Gastroesophageal sphincter (tissue), 4 donors: ENCODE measurements at regions not wholly inside any gene's neighbourhood (a gene's known extent, or its start where the extent isn't known, plus 50 kb on each side); places are given as distances from the start of the nearest gene placed in this dataset.

Experiments
- ATAC-seq: fragments of 150-250 bp; one replicate; pipeline ENCODE4 v1.9.1; 2016; ENCODE audit warnings: mild to moderate bottlenecking, moderate library complexity
- H3K27ac ChIP-seq, 4 donors: fragments of 200-600 bp; sonication (generic) in 3 of 4; 1 replicate in 3 of 4; 2 replicates in 1 of 4; pipeline ENCODE4 v1.5.1; 2016 to 2019
- H3K27me3 ChIP-seq: fragments of 200-600 bp; sonication (generic); one replicate; pipeline ENCODE4 v1.5.1; 2019
- H3K36me3 ChIP-seq, 2 donors: fragments of 200-600 bp; sonication (generic); one replicate each; pipeline ENCODE4 v1.5.1; 2019; ENCODE audit warnings: control low read depth in 1 of 2
- H3K4me1 ChIP-seq, 3 donors: fragments of 200-600 bp; sonication (generic); 1 replicate in 2 of 3; 2 replicates in 1 of 3; pipeline ENCODE4 v1.5.1; 2016 to 2019; ENCODE audit warnings: control low read depth in 2 of 3
- H3K4me3 ChIP-seq, 2 donors: fragments of 200-600 bp; sonication (generic); one replicate each; pipeline ENCODE4 v1.5.1; 2019; ENCODE audit warnings: mild to moderate bottlenecking in 1 of 2, moderate library complexity in 1 of 2
- H3K9me3 ChIP-seq, 3 donors: fragments of 200-600 bp; sonication (generic); one replicate each; pipeline ENCODE4 v1.5.1; 2017 to 2019; ENCODE audit warnings: control low read depth in 2 of 3
- EP300 ChIP-seq: sonication (generic); formaldehyde crosslinking; IDR thresholded peaks from one replicate; pipeline ENCODE4 v1.6.1; 2017; ENCODE audit warnings: antibody characterized with exemption, mild to moderate bottlenecking
- POLR2A ChIP-seq, 2 donors: fragments of 450-650 bp; IDR thresholded peaks; one replicate each; pipeline ENCODE4 v1.6.1; 2017; ENCODE audit warnings: antibody characterized with exemption in 2 of 2, mild to moderate bottlenecking in 2 of 2, moderate library complexity in 1 of 2
- POLR2AphosphoS5 ChIP-seq: sonication (generic); formaldehyde crosslinking; IDR thresholded peaks from one replicate; pipeline ENCODE4 v1.6.1; 2017; ENCODE audit warnings: antibody characterized with exemption
- WGBS, 2 donors: methylation state at CpG; one replicate each; pipeline ENCODE4 v1.1.5; 2018; ENCODE audit warnings: low coverage in 1 of 2; 5-methylcytosine and 5-hydroxymethylcytosine counted together
- TF ChIP-seq, protein P1 (sequence below), 4 experiments: fragments of 200-600 bp in 2 of 4; fragments of 450-650 bp in 2 of 4; sonication (generic) in 1 of 4; IDR thresholded peaks; one replicate each; pipeline ENCODE4 v1.5.1; 2017 to 2019; ENCODE audit warnings: antibody characterized with exemption in 4 of 4, mild to moderate bottlenecking in 2 of 4, moderate library complexity in 2 of 4

DNA sequence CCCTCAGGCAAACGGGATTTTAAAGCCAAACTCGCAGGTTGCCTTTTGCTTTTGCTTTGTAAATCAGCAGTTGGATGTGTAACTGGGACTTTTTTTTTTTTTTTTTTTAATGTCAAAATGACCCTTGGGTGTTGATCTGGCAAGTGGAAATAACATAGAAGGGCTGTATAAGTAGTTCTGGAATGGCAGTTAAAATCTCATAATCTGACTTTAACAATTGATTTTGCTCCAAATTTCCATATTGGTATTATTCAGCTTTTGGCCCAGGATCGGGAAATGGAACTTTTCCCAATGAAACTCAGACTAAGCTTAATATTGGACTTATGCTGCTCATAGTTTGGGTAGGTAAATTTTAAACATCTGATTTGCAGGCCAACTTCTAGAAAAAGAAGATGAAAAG, 346.8 kb upstream of the NUDT12 start:
- H3K4me3 ChIP-seq = no peak overlapping the region
- H3K9me3 ChIP-seq = no peaks in the 10 kb centered on the region
- H3K27me3 ChIP-seq = no peaks in the 10 kb centered on the region
- H3K4me1 ChIP-seq = no peaks in the 10 kb centered on the region
- TF ChIP-seq POLR2A (IDR thresholded peaks at IDR 0.05) (no peak), EP300 (no peak)
- 71 to 72% methylated on average over 3 of the region's 3 CpGs for WGBS, 2 donors
- no peak overlapping the region for H3K27ac ChIP-seq
- H3K36me3 ChIP-seq = no peaks in the 10 kb centered on the region
- no peak for ATAC-seq

DNA sequence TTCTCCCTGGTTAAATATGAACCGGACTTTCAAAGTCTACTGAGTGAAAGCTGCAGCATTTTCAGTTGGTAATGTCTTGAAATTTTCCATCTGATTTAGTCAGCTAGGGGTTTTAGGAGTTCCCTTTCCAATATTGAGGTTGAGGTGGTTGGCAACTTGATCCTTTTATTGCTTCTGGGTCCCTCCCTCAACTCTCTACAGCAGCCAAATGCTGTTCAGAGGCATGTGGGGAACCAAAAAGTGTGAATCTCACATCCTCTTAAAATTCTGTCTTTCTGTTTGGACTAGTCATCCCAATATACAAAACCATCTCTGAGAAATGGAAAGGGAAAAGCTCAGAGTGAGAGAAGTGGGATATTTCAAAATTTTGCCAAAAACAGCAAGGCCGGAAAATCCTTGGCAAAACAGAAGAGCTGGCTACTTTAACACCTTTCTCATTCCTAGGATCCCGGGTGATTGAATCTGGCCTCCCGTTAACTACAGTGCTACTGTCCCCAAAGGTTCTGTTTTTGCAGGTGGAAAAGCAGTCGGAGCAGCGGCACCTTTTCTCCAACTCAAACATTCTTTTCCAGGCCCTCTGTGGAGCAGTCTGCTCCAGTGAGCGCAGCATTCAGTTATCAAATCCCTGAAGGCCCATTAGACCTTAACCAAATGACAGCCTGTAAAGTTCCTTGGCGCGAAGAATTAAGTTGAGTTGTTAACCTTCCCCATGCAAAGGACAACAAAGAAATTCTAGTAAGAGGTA, 345.9 kb upstream of the NUDT12 start:
- no peak overlapping the region for H3K27ac ChIP-seq
- 78 to 83% methylated on average over 7 to 9 of the region's 9 CpGs for WGBS, 2 donors
- H3K27me3 ChIP-seq = no peaks in the 10 kb centered on the region
- no peak for ATAC-seq
- TF ChIP-seq POLR2AphosphoS5 (no peak), POLR2A (IDR thresholded peaks at IDR 0.05) (no peak), EP300 (no peak)
- TF ChIP-seq, protein P1, sequence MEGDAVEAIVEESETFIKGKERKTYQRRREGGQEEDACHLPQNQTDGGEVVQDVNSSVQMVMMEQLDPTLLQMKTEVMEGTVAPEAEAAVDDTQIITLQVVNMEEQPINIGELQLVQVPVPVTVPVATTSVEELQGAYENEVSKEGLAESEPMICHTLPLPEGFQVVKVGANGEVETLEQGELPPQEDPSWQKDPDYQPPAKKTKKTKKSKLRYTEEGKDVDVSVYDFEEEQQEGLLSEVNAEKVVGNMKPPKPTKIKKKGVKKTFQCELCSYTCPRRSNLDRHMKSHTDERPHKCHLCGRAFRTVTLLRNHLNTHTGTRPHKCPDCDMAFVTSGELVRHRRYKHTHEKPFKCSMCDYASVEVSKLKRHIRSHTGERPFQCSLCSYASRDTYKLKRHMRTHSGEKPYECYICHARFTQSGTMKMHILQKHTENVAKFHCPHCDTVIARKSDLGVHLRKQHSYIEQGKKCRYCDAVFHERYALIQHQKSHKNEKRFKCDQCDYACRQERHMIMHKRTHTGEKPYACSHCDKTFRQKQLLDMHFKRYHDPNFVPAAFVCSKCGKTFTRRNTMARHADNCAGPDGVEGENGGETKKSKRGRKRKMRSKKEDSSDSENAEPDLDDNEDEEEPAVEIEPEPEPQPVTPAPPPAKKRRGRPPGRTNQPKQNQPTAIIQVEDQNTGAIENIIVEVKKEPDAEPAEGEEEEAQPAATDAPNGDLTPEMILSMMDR (IDR thresholded peaks at IDR 0.05) = no peak
- no peaks in the 10 kb centered on the region for H3K9me3 ChIP-seq
- H3K4me3 ChIP-seq = no peak overlapping the region
- no peaks in the 10 kb centered on the region for H3K4me1 ChIP-seq
- H3K36me3 ChIP-seq = no peaks in the 10 kb centered on the region

DNA sequence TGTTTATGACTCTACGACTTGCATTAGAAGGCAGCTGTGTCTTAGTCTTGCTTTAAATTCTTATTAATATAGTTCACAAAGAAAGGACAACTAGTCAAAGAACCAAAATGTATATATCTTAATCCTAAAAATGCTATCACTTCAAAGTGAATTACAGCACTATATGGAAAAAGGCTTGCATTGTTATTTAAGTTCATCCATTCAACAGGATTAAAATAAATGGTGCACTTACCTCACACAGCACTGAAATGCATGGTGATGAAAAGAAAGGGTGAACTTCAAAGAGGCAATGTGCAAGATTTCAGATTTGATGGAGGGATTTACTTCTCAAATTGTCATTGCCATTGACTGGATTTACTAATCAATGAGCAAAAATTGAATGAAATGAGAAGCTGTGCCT, 344.4 kb upstream of the NUDT12 start:
- Histone ChIP-seq H3K4me3 (no peak overlapping the region), H3K9me3 (peaks cover 0 to 3% (median 0%) of the 10 kb centered on the region in 3 donors), H3K27ac (no peak overlapping the region), H3K4me1 (no peaks in the 10 kb centered on the region), H3K27me3 (no peaks in the 10 kb centered on the region), H3K36me3 (no peaks in the 10 kb centered on the region)
- TF ChIP-seq EP300 = no peak
- TF ChIP-seq POLR2AphosphoS5 = no peak
- TF ChIP-seq, protein P1 (IDR thresholded peaks at IDR 0.05) = no peak
- no peak for TF ChIP-seq POLR2A (IDR thresholded peaks at IDR 0.05)
- ATAC-seq = no peak
- WGBS, 2 donors = 0 to 32% methylated on average over 1 of the region's 1 CpG

DNA sequence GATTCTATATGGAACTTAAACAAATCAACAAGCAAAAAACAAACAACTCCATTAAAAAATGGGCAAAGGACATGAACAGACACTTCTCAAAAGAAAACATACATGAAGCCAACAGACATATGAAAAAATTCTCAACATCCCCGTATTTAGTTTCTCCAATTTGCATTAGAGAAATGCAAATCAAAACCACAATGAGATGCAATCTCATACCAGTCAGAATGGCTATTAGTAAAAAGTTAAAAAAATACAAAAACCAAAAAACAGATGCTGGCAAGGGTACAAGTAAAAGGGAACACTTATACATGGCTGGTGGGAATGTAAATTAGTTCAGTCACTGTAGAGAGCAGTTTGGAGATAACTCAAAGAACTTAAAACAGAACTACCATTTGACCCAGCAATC, 342.1 kb upstream of the NUDT12 start:
- ATAC-seq = no peak
- H3K4me3 ChIP-seq = no peak overlapping the region
- no peaks in the 10 kb centered on the region for H3K4me1 ChIP-seq
- H3K36me3 ChIP-seq = no peaks in the 10 kb centered on the region
- H3K9me3 ChIP-seq = peaks cover 0 to 3% (median 0%) of the 10 kb centered on the region in 3 donors
- no peak overlapping the region for H3K27ac ChIP-seq
- TF ChIP-seq, protein P1 (IDR thresholded peaks at IDR 0.05) = no peak
- TF ChIP-seq POLR2A (IDR thresholded peaks at IDR 0.05) (no peak), POLR2AphosphoS5 (no peak)
- 88 to 100% methylated on average over 1 of the region's 1 CpG for WGBS, 2 donors
- H3K27me3 ChIP-seq = no peaks in the 10 kb centered on the region

DNA sequence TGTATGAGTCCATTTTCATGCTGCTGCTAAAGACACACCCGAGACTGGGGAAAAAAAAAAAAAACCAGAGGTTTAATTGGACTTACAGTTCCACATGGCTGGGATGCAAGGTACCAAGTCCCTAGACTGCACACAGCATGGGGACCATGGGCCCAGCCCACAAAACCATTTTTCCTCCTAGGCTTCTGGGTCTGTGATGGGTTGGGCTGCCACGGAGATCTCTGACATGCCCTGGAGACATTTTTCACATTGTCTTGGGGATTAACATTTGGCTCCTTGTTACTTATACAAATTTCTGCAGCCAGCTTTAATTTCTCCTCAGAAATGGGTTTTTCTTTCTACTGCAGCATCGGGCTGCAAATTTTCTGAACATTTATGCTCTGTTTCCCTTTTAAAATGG, 340.3 kb upstream of the NUDT12 start:
- TF ChIP-seq POLR2AphosphoS5 (no peak), POLR2A (IDR thresholded peaks at IDR 0.05) (no peak), EP300 (no peak)
- no peaks in the 10 kb centered on the region for H3K36me3 ChIP-seq
- 64 to 77% methylated on average over 1 to 3 of the region's 3 CpGs for WGBS, 2 donors

DNA sequence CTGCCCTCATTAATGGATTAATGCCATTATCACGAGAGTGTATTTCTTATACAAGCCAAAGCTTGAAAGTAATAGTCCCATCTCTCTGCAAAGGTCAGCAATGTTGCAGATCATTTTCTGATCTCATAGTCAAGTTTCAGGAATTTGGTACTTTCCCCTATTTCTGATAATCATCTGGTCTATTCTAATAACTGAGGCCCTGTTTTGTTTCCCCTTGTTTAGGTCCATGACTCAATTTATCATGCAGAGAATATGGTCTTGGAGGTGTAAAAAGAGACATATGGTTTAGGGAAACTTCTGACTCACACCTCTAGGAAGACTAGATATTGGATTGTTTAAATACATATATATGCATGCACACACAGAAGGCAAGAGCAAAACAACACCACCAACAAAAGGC, 339.3 kb upstream of the NUDT12 start:
- H3K4me3 ChIP-seq = no peak overlapping the region
- peaks cover 0 to 3% (median 0%) of the 10 kb centered on the region in 3 donors for H3K9me3 ChIP-seq
- H3K27me3 ChIP-seq = no peaks in the 10 kb centered on the region
- no peak for ATAC-seq
- no peak overlapping the region for H3K27ac ChIP-seq
- H3K4me1 ChIP-seq = no peaks in the 10 kb centered on the region
- WGBS, 2 donors = 75% methylated on average over 1 of the region's 1 CpG; no CpG with 5 or more reads in 1 of the 2 donors
- no peaks in the 10 kb centered on the region for H3K36me3 ChIP-seq
- no peak for TF ChIP-seq POLR2A (IDR thresholded peaks at IDR 0.05)

More for the DNA sequence above, 340.3 kb upstream of the NUDT12 start:
- H3K9me3 ChIP-seq = peaks cover 0 to 3% (median 0%) of the 10 kb centered on the region in 3 donors
- no peaks in the 10 kb centered on the region for H3K27me3 ChIP-seq
- no peak overlapping the region for H3K27ac ChIP-seq
- H3K4me1 ChIP-seq = no peaks in the 10 kb centered on the region
- H3K4me3 ChIP-seq = no peak overlapping the region
- ATAC-seq = no peak
